ENCODE measurements at regions not wholly inside any gene's neighbourhood (a gene's known extent, or its start where the extent isn't known, plus 50 kb on each side); places are given as distances from the start of the nearest gene placed in this dataset.

- Histone ChIP-seq H3K4me2 (ENCODE audit: insufficient read depth, low read length, poor library complexity, severe bottlenecking) (no peak overlapping the region), H4K91ac (ENCODE audit: low read depth, low read length, poor library complexity) (no peak overlapping the region), H3K4me3 (ENCODE audit: low read length in 2 of 2) (no peak overlapping the region), H3K9ac (ENCODE audit: low read depth, low read length, poor library complexity) (no peak overlapping the region), H2AK5ac (ENCODE audit: low read depth, low read length) (no peak overlapping the region), H3K36me3 (replicated peaks in 1 of 2; ENCODE audit: control insufficient read depth in 2 of 2, insufficient read depth in 2 of 2, low read length in 2 of 2) (no peaks in the 10 kb centered on the region), H3K23ac (ENCODE audit: low read depth, low read length, poor library complexity) (no peak overlapping the region), H2AFZ (ENCODE audit: low read length) (no peak overlapping the region), H3K79me1 (ENCODE audit: low read depth, low read length) (no peaks in the 10 kb centered on the region), H3K18ac (ENCODE audit: low read length) (peak overlapping the region; percentile 5), H3K9me3 (replicated peaks in 1 of 2; ENCODE audit: control insufficient read depth in 2 of 2, insufficient read depth in 1 of 2, low read depth in 1 of 2, low read length in 2 of 2) (no peaks in the 10 kb centered on the region), H3K27me3 (ENCODE audit: control insufficient read depth in 3 of 3, insufficient read depth in 3 of 3, low read depth in 1 of 3, low read length in 3 of 3) (peaks cover 0 to 13% (median 0%) of the 10 kb centered on the region in 3 experiments), H2BK15ac (ENCODE audit: low read length) (no peak overlapping the region), H2BK120ac (ENCODE audit: low read depth, low read length) (no peak overlapping the region), H2BK5ac (ENCODE audit: low read length) (no peak overlapping the region), H2BK12ac (ENCODE audit: low read length) (no peak overlapping the region), H3K4me1 (ENCODE audit: control insufficient read depth in 2 of 2, insufficient read depth in 1 of 2, low read depth in 1 of 2, low read length in 2 of 2) (peaks cover 0 to 4% of the 10 kb centered on the region in 2 donors), H3K14ac (ENCODE audit: low read length) (no peak overlapping the region), H3K27ac (replicated peaks; ENCODE audit: low read length) (no peak overlapping the region), H4K8ac (ENCODE audit: low read depth, low read length) (no peak overlapping the region), H3K4ac (ENCODE audit: low read length) (no peak overlapping the region)
- no CpG with 5 or more reads among the region's 11 CpGs for WGBS, 2 donors (ENCODE audit: extremely low coverage in 2 of 2, insufficient read length in 2 of 2, insufficient replicate concordance in 1 of 2)
- DNase-seq (ENCODE audit: low spot score): no peak
Observed at GRCh38 chr16:55045756-55046460, 115.2 kb downstream of the IRX5 start.

DNA sequence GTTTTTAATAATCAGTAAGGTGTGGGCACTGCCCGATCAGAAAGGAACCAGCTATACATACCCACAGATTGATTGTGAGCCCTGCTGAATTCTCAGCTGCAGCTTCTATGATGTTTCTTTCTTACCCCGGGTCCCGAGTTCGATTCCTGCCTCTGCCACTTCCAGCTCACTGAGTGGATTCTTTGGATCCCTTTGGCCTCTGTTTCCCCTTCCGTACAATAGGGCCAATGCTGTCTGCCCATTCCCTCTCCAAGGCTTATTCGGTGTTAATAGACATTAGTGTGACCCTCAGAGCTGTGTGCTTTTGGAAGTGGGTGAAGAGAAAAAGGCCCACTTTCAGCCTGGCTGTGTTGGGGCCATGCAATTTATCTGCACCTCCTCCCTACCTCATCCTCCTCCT is 115.8 kb downstream of the IRX5 start:
- H3K79me1 ChIP-seq (ENCODE audit: low read depth, low read length): no peaks in the 10 kb centered on the region
- no peaks in the 10 kb centered on the region for H3K36me3 ChIP-seq (replicated peaks in 1 of 2; ENCODE audit: control insufficient read depth in 2 of 2, insufficient read depth in 2 of 2, low read length in 2 of 2)
- H4K8ac ChIP-seq (ENCODE audit: low read depth, low read length): no peak overlapping the region
- WGBS, 2 donors (ENCODE audit: extremely low coverage in 2 of 2, insufficient read length in 2 of 2, insufficient replicate concordance in 1 of 2): no CpG with 5 or more reads among the region's 6 CpGs
- no peak overlapping the region for H2AFZ ChIP-seq (ENCODE audit: low read length)
- H3K9me3 ChIP-seq (replicated peaks in 1 of 2; ENCODE audit: control insufficient read depth in 2 of 2, insufficient read depth in 1 of 2, low read depth in 1 of 2, low read length in 2 of 2): no peaks in the 10 kb centered on the region
- DNase-seq (ENCODE audit: low spot score): no peak
- H3K18ac ChIP-seq (ENCODE audit: low read length): no peak overlapping the region
- H2AK5ac ChIP-seq (ENCODE audit: low read depth, low read length): no peak overlapping the region
- H3K27ac ChIP-seq (replicated peaks; ENCODE audit: low read length): no peak overlapping the region
- H4K91ac ChIP-seq (ENCODE audit: low read depth, low read length, poor library complexity): no peak overlapping the region
- H3K27me3 ChIP-seq (ENCODE audit: control insufficient read depth in 3 of 3, insufficient read depth in 3 of 3, low read depth in 1 of 3, low read length in 3 of 3): peaks cover 0 to 13% (median 0%) of the 10 kb centered on the region in 3 experiments
- H3K4me2 ChIP-seq (ENCODE audit: insufficient read depth, low read length, poor library complexity, severe bottlenecking): no peak overlapping the region
- peaks cover 0 to 4% of the 10 kb centered on the region in 2 donors for H3K4me1 ChIP-seq (ENCODE audit: control insufficient read depth in 2 of 2, insufficient read depth in 1 of 2, low read depth in 1 of 2, low read length in 2 of 2)
- H2BK15ac ChIP-seq (ENCODE audit: low read length): no peak overlapping the region
- no peak overlapping the region for H3K23ac ChIP-seq (ENCODE audit: low read depth, low read length, poor library complexity)
- no peak overlapping the region for H2BK5ac ChIP-seq (ENCODE audit: low read length)
- H3K14ac ChIP-seq (ENCODE audit: low read length): no peak overlapping the region
- H3K4ac ChIP-seq (ENCODE audit: low read length): no peak overlapping the region
- H3K9ac ChIP-seq (ENCODE audit: low read depth, low read length, poor library complexity): no peak overlapping the region
- no peak overlapping the region for H2BK120ac ChIP-seq (ENCODE audit: low read depth, low read length)
- H3K4me3 ChIP-seq (ENCODE audit: low read length in 2 of 2): no peak overlapping the region
- no peak overlapping the region for H2BK12ac ChIP-seq (ENCODE audit: low read length)

- peaks cover 0 to 13% (median 0%) of the 10 kb centered on the region in 3 experiments for H3K27me3 ChIP-seq (ENCODE audit: control insufficient read depth in 3 of 3, insufficient read depth in 3 of 3, low read depth in 1 of 3, low read length in 3 of 3)
- H2AFZ ChIP-seq (ENCODE audit: low read length): no peak overlapping the region
- no peak overlapping the region for H2BK12ac ChIP-seq (ENCODE audit: low read length)
- no peak overlapping the region for H3K4me3 ChIP-seq (ENCODE audit: low read length in 2 of 2)
- H3K79me1 ChIP-seq (ENCODE audit: low read depth, low read length): no peaks in the 10 kb centered on the region
- WGBS, 2 donors (ENCODE audit: extremely low coverage in 2 of 2, insufficient read length in 2 of 2, insufficient replicate concordance in 1 of 2): no CpG with 5 or more reads among the region's 4 CpGs
- no peak overlapping the region for H3K18ac ChIP-seq (ENCODE audit: low read length)
- H3K4me1 ChIP-seq (ENCODE audit: control insufficient read depth in 2 of 2, insufficient read depth in 1 of 2, low read depth in 1 of 2, low read length in 2 of 2): peaks cover 0 to 4% of the 10 kb centered on the region in 2 donors
- H2BK15ac ChIP-seq (ENCODE audit: low read length): no peak overlapping the region
- no peak overlapping the region for H3K9ac ChIP-seq (ENCODE audit: low read depth, low read length, poor library complexity)
- H4K91ac ChIP-seq (ENCODE audit: low read depth, low read length, poor library complexity): no peak overlapping the region
- no peak overlapping the region for H3K4me2 ChIP-seq (ENCODE audit: insufficient read depth, low read length, poor library complexity, severe bottlenecking)
- H3K14ac ChIP-seq (ENCODE audit: low read length): no peak overlapping the region
- H3K23ac ChIP-seq (ENCODE audit: low read depth, low read length, poor library complexity): no peak overlapping the region
- H2BK5ac ChIP-seq (ENCODE audit: low read length): no peak overlapping the region
- H2BK120ac ChIP-seq (ENCODE audit: low read depth, low read length): no peak overlapping the region
- no peak overlapping the region for H4K8ac ChIP-seq (ENCODE audit: low read depth, low read length)
- H2AK5ac ChIP-seq (ENCODE audit: low read depth, low read length): no peak overlapping the region
- no peaks in the 10 kb centered on the region for H3K36me3 ChIP-seq (replicated peaks in 1 of 2; ENCODE audit: control insufficient read depth in 2 of 2, insufficient read depth in 2 of 2, low read length in 2 of 2)
- H3K9me3 ChIP-seq (replicated peaks in 1 of 2; ENCODE audit: control insufficient read depth in 2 of 2, insufficient read depth in 1 of 2, low read depth in 1 of 2, low read length in 2 of 2): no peaks in the 10 kb centered on the region
- no peak overlapping the region for H3K27ac ChIP-seq (replicated peaks; ENCODE audit: low read length)
- no peak for DNase-seq (ENCODE audit: low spot score)
- no peak overlapping the region for H3K4ac ChIP-seq (ENCODE audit: low read length)
Observed at GRCh38 chr16:55046916-55047315, 116.3 kb downstream of the IRX5 start.

DNA sequence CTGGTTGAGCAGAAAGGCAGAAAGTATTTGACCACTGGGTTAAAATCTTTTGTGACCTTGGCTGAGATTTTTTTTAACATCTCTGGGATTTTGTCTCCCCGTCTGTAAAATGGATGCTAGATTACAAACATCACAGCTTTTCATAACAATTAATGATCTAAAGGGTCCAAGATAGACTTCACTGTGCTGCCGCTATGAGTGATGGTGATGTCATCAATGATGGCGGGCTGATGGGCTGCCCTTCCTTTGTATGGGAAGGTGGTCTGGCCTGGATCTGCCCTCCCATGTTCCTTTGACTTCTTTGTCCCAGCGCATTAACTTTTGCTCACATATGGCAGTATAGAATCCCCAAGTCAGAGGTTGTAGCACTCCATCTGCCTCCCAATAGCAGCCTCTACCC is 116.7 kb downstream of the IRX5 start:
- Histone ChIP-seq H2AFZ (ENCODE audit: low read length) (no peak overlapping the region), H2BK5ac (ENCODE audit: low read length) (no peak overlapping the region), H3K27ac (replicated peaks; ENCODE audit: low read length) (no peak overlapping the region), H3K4me1 (ENCODE audit: control insufficient read depth in 2 of 2, insufficient read depth in 1 of 2, low read depth in 1 of 2, low read length in 2 of 2) (peaks cover 0 to 4% of the 10 kb centered on the region in 2 donors), H3K18ac (ENCODE audit: low read length) (no peak overlapping the region), H3K27me3 (ENCODE audit: control insufficient read depth in 3 of 3, insufficient read depth in 3 of 3, low read depth in 1 of 3, low read length in 3 of 3) (peaks cover 0 to 13% (median 0%) of the 10 kb centered on the region in 3 experiments), H3K4me3 (ENCODE audit: low read length in 2 of 2) (no peak overlapping the region), H2AK5ac (ENCODE audit: low read depth, low read length) (no peak overlapping the region), H2BK12ac (ENCODE audit: low read length) (no peak overlapping the region), H3K4ac (ENCODE audit: low read length) (no peak overlapping the region), H4K8ac (ENCODE audit: low read depth, low read length) (no peak overlapping the region), H3K79me1 (ENCODE audit: low read depth, low read length) (no peaks in the 10 kb centered on the region), H2BK15ac (ENCODE audit: low read length) (no peak overlapping the region), H3K14ac (ENCODE audit: low read length) (no peak overlapping the region), H2BK120ac (ENCODE audit: low read depth, low read length) (no peak overlapping the region), H3K9ac (ENCODE audit: low read depth, low read length, poor library complexity) (no peak overlapping the region), H3K4me2 (ENCODE audit: insufficient read depth, low read length, poor library complexity, severe bottlenecking) (no peak overlapping the region), H3K23ac (ENCODE audit: low read depth, low read length, poor library complexity) (no peak overlapping the region), H3K9me3 (replicated peaks in 1 of 2; ENCODE audit: control insufficient read depth in 2 of 2, insufficient read depth in 1 of 2, low read depth in 1 of 2, low read length in 2 of 2) (no peaks in the 10 kb centered on the region), H4K91ac (ENCODE audit: low read depth, low read length, poor library complexity) (no peak overlapping the region), H3K36me3 (replicated peaks in 1 of 2; ENCODE audit: control insufficient read depth in 2 of 2, insufficient read depth in 2 of 2, low read length in 2 of 2) (no peaks in the 10 kb centered on the region)
- no CpG with 5 or more reads among the region's 4 CpGs for WGBS, 2 donors (ENCODE audit: extremely low coverage in 2 of 2, insufficient read length in 2 of 2, insufficient replicate concordance in 1 of 2)
- no peak for DNase-seq (ENCODE audit: low spot score)
